Left lobe of liver (tissue), 2 donors: ENCODE measurements at regions not wholly inside any gene's neighbourhood (a gene's known extent, or its start where the extent isn't known, plus 50 kb on each side); places are given as distances from the start of the nearest gene placed in this dataset.
A peak's percentile ranks its signal among the peaks of the same experiment; 100 is the strongest.

Source experiments
- ATAC-seq: fragments of 200-7000 bp; cut with Tn5 transposase; one replicate; pipeline ENCODE4 v1.9.1; 2020; ENCODE audit warnings: mild to moderate bottlenecking, moderate library complexity
- DNase-seq: peaks from one replicate; pipeline ENCODE4 v3.0.0-alpha.2; 2020; ENCODE audit warnings: low spot score
- donor health status: DM: no; HTN: no; CAD: no; lungs with moderate emphysema.
- donor health status: DM: no; HTN: yes; CAD: no.

- ATAC-seq (no peak), DNase-seq (peak; percentile 5)
Observed at GRCh38 chr2:42893047-42893758, 100.8 kb upstream of the HAAO start.

- peak; percentile 10 for DNase-seq
- ATAC-seq, result no peak
Observed at GRCh38 chr2:42890791-42891355, 98.5 kb upstream of the HAAO start.

GRCh38 chr2:42888321-42889245 lies 96.2 kb upstream of the HAAO start:
- ATAC-seq (no peak), DNase-seq (no peak)

GRCh38 chr2:42886921-42887320 lies 94.5 kb upstream of the HAAO start:
- no peak for DNase-seq

GRCh38 chr2:42882756-42883155 lies 90.4 kb upstream of the HAAO start:
- no peak for DNase-seq
- ATAC-seq, result no peak

More at GRCh38 chr2:42886921-42887320, 94.5 kb upstream of the HAAO start:
- no peak for ATAC-seq

- DNase-seq (no peak), ATAC-seq (no peak)
Observed at GRCh38 chr2:42881732-42882131, 89.3 kb upstream of the HAAO start.

- ATAC-seq (peak; percentile 11), DNase-seq (no peak)
Observed at GRCh38 chr2:42880738-42881690, 88.6 kb upstream of the HAAO start.

GRCh38 chr2:42879913-42880737 lies 87.7 kb upstream of the HAAO start:
- DNase-seq (no peak), ATAC-seq (peak; percentile 56)

- DNase-seq (no peak), ATAC-seq (no peak)
Observed at GRCh38 chr2:42879121-42879705, 86.8 kb upstream of the HAAO start.

- ATAC-seq (no peak), DNase-seq (no peak)
Observed at GRCh38 chr2:42878581-42878980, 86.2 kb upstream of the HAAO start.

GRCh38 chr2:42877936-42878335 lies 85.6 kb upstream of the HAAO start:
- ATAC-seq, result no peak
- DNase-seq, result no peak

GRCh38 chr2:42877511-42877910 lies 85.1 kb upstream of the HAAO start:
- no peak for DNase-seq

GRCh38 chr2:42876326-42876751 lies 84.0 kb upstream of the HAAO start:
- peak; percentile 5 for DNase-seq
- ATAC-seq, result no peak

More at GRCh38 chr2:42877511-42877910, 85.1 kb upstream of the HAAO start:
- ATAC-seq, result no peak

- peak; percentile 32 for DNase-seq
- ATAC-seq, result no peak
Observed at GRCh38 chr2:42875880-42876279, 83.5 kb upstream of the HAAO start.

GRCh38 chr2:42874949-42875801 lies 82.8 kb upstream of the HAAO start:
- DNase-seq (peak; percentile 45), ATAC-seq (peak; percentile 55)

- ATAC-seq, result no peak
- DNase-seq, result no peak
Observed at GRCh38 chr2:42872721-42873120, 80.3 kb upstream of the HAAO start.

- DNase-seq (no peak), ATAC-seq (no peak)
Observed at GRCh38 chr2:42871372-42871771, 79.0 kb upstream of the HAAO start.

GRCh38 chr2:42868874-42869273 lies 76.5 kb upstream of the HAAO start:
- ATAC-seq (no peak), DNase-seq (no peak)
